ENCODE measurements at regions not wholly inside any gene's neighbourhood (a gene's known extent, or its start where the extent isn't known, plus 50 kb on each side); places are given as distances from the start of the nearest gene placed in this dataset.

DNA sequence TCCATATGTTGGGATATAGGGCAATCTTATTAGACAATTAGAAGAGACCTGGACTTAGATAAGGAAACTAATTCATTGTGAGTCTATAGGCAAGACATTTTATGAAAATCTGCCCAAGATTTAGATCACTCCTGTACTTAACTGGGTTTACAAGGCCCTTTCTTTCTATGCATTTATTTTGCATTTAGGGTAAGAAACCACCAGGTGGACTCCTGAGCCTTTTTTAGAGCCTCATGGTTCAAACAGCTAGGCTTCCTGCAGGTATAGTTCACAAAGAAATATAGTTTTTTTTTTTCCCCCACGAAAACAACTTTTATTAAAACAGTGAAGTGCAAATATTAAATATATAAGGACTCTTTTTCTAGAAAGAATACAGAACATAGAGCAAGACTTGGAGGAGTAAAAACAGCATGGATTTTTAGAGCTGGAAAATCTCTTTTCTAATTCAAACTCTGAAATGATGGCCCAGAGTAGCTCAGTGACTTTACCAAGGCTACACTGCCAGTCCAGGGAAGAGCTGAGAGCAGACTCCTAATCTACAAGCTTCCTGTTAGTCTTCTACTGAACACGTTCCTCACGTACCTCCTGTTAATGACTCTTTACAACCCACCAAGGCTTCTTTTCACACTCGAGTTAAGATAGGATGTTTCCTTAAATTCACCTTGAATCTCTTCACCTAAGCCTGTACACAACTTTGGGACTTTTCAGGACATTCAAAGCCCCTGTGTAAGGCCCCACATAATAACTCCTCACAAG is 400.9 kb upstream of the ATP11B start:
- POLR2A ChIA-PET = interaction anchor here (0.7 to 4.1 kb wide), 14 partner anchors 10 to 459 kb away, joined by 3 to 36 read pairs (median 4); no protein-coding TSS in a partner anchor
- CTCF ChIA-PET (ENCODE audit: unreplicated experiment) = interaction anchor here (1.0 to 1.9 kb wide), 2 partner anchors 11 to 98 kb away, joined by 4 to 7 read pairs; no protein-coding TSS in a partner anchor
- intact Hi-C loops (cut with micrococcal nuclease; ENCODE audit: unreplicated experiment) = loop anchor here (1.0 to 10.0 kb wide), 5 partner anchors 45 to 402 kb away; partner anchors contain the start of gene ATP11B

DNA sequence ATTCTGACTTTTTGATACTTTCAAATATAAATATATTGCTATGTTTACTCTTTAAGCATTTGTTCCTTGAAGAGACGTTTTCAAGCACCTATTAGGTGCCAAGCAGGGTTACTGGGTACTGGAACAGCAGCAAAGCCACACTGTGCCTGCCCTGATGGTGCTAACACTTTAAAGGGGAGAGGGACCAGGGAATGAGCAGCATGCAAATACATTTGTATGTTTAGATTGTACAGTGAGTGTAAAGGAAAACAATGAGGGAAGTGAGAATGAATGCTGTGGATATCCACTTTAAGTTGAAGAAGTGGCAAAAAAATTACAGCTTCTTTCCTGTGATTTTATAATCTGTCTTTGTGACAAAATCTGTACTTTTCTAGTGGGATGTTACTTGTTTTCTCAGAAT is 400.2 kb upstream of the ATP11B start:
- no peak for TF ChIP-seq EZH2phosphoT487 (IDR thresholded peaks at IDR 0.05; ENCODE audit: borderline replicate concordance, low read depth, low read length)
- TF ChIP-seq, protein P1, sequence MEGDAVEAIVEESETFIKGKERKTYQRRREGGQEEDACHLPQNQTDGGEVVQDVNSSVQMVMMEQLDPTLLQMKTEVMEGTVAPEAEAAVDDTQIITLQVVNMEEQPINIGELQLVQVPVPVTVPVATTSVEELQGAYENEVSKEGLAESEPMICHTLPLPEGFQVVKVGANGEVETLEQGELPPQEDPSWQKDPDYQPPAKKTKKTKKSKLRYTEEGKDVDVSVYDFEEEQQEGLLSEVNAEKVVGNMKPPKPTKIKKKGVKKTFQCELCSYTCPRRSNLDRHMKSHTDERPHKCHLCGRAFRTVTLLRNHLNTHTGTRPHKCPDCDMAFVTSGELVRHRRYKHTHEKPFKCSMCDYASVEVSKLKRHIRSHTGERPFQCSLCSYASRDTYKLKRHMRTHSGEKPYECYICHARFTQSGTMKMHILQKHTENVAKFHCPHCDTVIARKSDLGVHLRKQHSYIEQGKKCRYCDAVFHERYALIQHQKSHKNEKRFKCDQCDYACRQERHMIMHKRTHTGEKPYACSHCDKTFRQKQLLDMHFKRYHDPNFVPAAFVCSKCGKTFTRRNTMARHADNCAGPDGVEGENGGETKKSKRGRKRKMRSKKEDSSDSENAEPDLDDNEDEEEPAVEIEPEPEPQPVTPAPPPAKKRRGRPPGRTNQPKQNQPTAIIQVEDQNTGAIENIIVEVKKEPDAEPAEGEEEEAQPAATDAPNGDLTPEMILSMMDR (conservative IDR thresholded peaks at IDR 0.05; ENCODE audit: low read length) = no peak
- Histone ChIP-seq H3K4me2 (ENCODE audit: low read length) (peak overlapping the region; percentile 73), H4K20me1 (ENCODE audit: insufficient read depth, low read length) (no peaks in the 10 kb centered on the region), H3K9me2 (ENCODE audit: insufficient read depth, low read length) (no peaks in the 10 kb centered on the region), H2AFZ (ENCODE audit: low read length) (peak overlapping the region; percentile 71; the same call in 1 of the 2 replicates), H3K4me3 (ENCODE audit: low read depth, low read length, poor library complexity, severe bottlenecking) (peak overlapping the region; percentile 37), H3K79me2 (ENCODE audit: insufficient read depth, low read depth, low read length) (peaks cover 64% of the 10 kb centered on the region), H3K9me3 (ENCODE audit: low read length) (peaks cover 31% of the 10 kb centered on the region), H3K27ac (ENCODE audit: low read depth, low read length, poor library complexity, severe bottlenecking) (peak overlapping the region; percentile 84), H3K4me1 (ENCODE audit: insufficient read depth, low read length, poor library complexity, severe bottlenecking) (peaks cover 70% of the 10 kb centered on the region), H3K36me3 (ENCODE audit: insufficient read depth, low read length) (peaks cover 46% of the 10 kb centered on the region)
- no TSS peak for BruUV-seq (replicated peaks)
- POLR2A ChIA-PET = interaction anchor here (0.6 to 4.1 kb wide), 19 partner anchors 10 to 222 kb away, joined by 3 to 36 read pairs (median 3); no protein-coding TSS in a partner anchor
- CTCF ChIA-PET (ENCODE audit: unreplicated experiment) = interaction anchor here (0.5 to 1.9 kb wide), 2 partner anchors 9 to 12 kb away, joined by 3 to 7 read pairs; no protein-coding TSS in a partner anchor
- DNase-seq (ENCODE audit: low spot score) = peak; percentile 51
- intact Hi-C loops (cut with micrococcal nuclease; ENCODE audit: unreplicated experiment) = loop anchor here (5.0 to 10.0 kb wide), 4 partner anchors 46 to 402 kb away; partner anchors contain the start of gene ATP11B

More for the DNA sequence above, 400.9 kb upstream of the ATP11B start:
- TF ChIP-seq EZH2phosphoT487 (IDR thresholded peaks at IDR 0.05; ENCODE audit: borderline replicate concordance, low read depth, low read length) = no peak
- TF ChIP-seq, protein P1 (conservative IDR thresholded peaks at IDR 0.05; ENCODE audit: low read length) = peak; percentile 82
- Histone ChIP-seq H3K79me2 (ENCODE audit: insufficient read depth, low read depth, low read length) (peaks cover 67% of the 10 kb centered on the region), H3K4me2 (ENCODE audit: low read length) (peak overlapping the region; percentile 73), H2AFZ (ENCODE audit: low read length) (peak overlapping the region; percentile 71), H3K4me1 (ENCODE audit: insufficient read depth, low read length, poor library complexity, severe bottlenecking) (peaks cover 64% of the 10 kb centered on the region), H3K9me3 (ENCODE audit: low read length) (peaks cover 34% of the 10 kb centered on the region), H3K4me3 (ENCODE audit: low read depth, low read length, poor library complexity, severe bottlenecking) (peak overlapping the region; percentile 37), H3K36me3 (ENCODE audit: insufficient read depth, low read length) (peaks cover 44% of the 10 kb centered on the region), H4K20me1 (ENCODE audit: insufficient read depth, low read length) (no peaks in the 10 kb centered on the region), H3K9me2 (ENCODE audit: insufficient read depth, low read length) (no peaks in the 10 kb centered on the region), H3K27ac (ENCODE audit: low read depth, low read length, poor library complexity, severe bottlenecking) (peak overlapping the region; percentile 84)
- DNase-seq (ENCODE audit: low spot score) = peak; percentile 59
- BruUV-seq (replicated peaks) = no TSS peak
